Mesenchymal stem cell (in vitro differentiated cells and primary cell): ENCODE measurements at regions not wholly inside any gene's neighbourhood (a gene's known extent, or its start where the extent isn't known, plus 50 kb on each side); places are given as distances from the start of the nearest gene placed in this dataset.

Source experiments
- DNase-seq: peaks from one replicate; pipeline ENCODE4 v3.0.0-alpha.2; 2013
- H2AFZ ChIP-seq: one replicate; pipeline ENCODE4 v1.6.1; 2013; ENCODE audit warnings: low read depth, mild to moderate bottlenecking, control low read depth, inconsistent platforms, low read length, moderate library complexity
- H2AK5ac ChIP-seq: 2 replicates; pipeline ENCODE4 v1.6.1; 2013; ENCODE audit warnings: low read length, moderate library complexity, mild to moderate bottlenecking, inconsistent platforms; ENCODE audit not compliant: severe bottlenecking
- H2BK120ac ChIP-seq: one replicate; pipeline ENCODE4 v1.6.1; 2013; ENCODE audit warnings: low read depth, mild to moderate bottlenecking, inconsistent platforms, low read length, moderate library complexity
- H2BK12ac ChIP-seq, 2 experiments: one replicate each; pipeline ENCODE4 v1.6.1; 2013; ENCODE audit warnings: inconsistent platforms in 2 of 2, low read length in 2 of 2, mild to moderate bottlenecking in 2 of 2, moderate library complexity in 2 of 2, control low read depth in 1 of 2
- H2BK15ac ChIP-seq: one replicate; pipeline ENCODE4 v1.6.1; 2013; ENCODE audit warnings: mild to moderate bottlenecking, low read depth, inconsistent platforms; ENCODE audit not compliant: poor library complexity, severe bottlenecking
- H2BK5ac ChIP-seq: 2 replicates; pipeline ENCODE4 v1.6.1; 2013; ENCODE audit warnings: low read depth, mild to moderate bottlenecking, low read length, control low read depth, inconsistent platforms; ENCODE audit not compliant: poor library complexity, severe bottlenecking
- H3K14ac ChIP-seq, 2 experiments: one replicate each; pipeline ENCODE4 v1.6.1; 2013; ENCODE audit warnings: inconsistent platforms in 2 of 2, low read length in 2 of 2, control low read depth in 1 of 2, mild to moderate bottlenecking in 1 of 2, moderate library complexity in 1 of 2
- H3K18ac ChIP-seq, 2 experiments: one replicate each; pipeline ENCODE4 v1.6.1; 2013; ENCODE audit warnings: inconsistent platforms in 2 of 2, low read length in 2 of 2, control low read depth in 1 of 2, low read depth in 1 of 2, mild to moderate bottlenecking in 1 of 2
- H3K23ac ChIP-seq, 2 experiments: one replicate each; pipeline ENCODE4 v1.6.1; 2013; ENCODE audit warnings: inconsistent platforms in 2 of 2, low read length in 2 of 2, mild to moderate bottlenecking in 2 of 2, moderate library complexity in 2 of 2, control low read depth in 1 of 2
- H3K27ac ChIP-seq: 2 replicates; pipeline ENCODE4 v1.5.1; 2013; ENCODE audit warnings: mild to moderate bottlenecking, moderate library complexity, low read length, control low read depth, inconsistent platforms; ENCODE audit not compliant: poor library complexity, severe bottlenecking
- H3K27me3 ChIP-seq, 2 experiments: 2 replicates each; pipeline versions ENCODE4 v1.6.1 to v1.7.0; 2013; ENCODE audit warnings: low read length in 2 of 2, mild to moderate bottlenecking in 2 of 2, moderate library complexity in 2 of 2, control low read depth in 1 of 2, inconsistent platforms in 1 of 2; ENCODE audit not compliant: control insufficient read depth in 1 of 2, insufficient read depth in 1 of 2
- H3K36me3 ChIP-seq, 2 experiments: 2 replicates each; pipeline versions ENCODE4 v1.6.1 to v1.7.0; 2013; ENCODE audit warnings: low read length in 2 of 2, control low read depth in 1 of 2, inconsistent platforms in 1 of 2, low read depth in 1 of 2, mild to moderate bottlenecking in 1 of 2; ENCODE audit not compliant: insufficient read depth in 2 of 2, control insufficient read depth in 1 of 2
- H3K4ac ChIP-seq, 2 experiments: one replicate each; pipeline ENCODE4 v1.6.1; 2013; ENCODE audit warnings: inconsistent platforms in 2 of 2, low read length in 2 of 2, mild to moderate bottlenecking in 2 of 2, moderate library complexity in 2 of 2, control low read depth in 1 of 2, low read depth in 1 of 2
- H3K4me1 ChIP-seq: 2 replicates; pipeline ENCODE4 v1.6.1; 2013; ENCODE audit warnings: low read depth, low read length, control low read depth; ENCODE audit not compliant: control insufficient read depth, insufficient read depth
- H3K4me2 ChIP-seq: 2 replicates; pipeline ENCODE4 v1.6.1; 2013; ENCODE audit warnings: low read length, mild to moderate bottlenecking, inconsistent platforms; ENCODE audit not compliant: poor library complexity, severe bottlenecking
- H3K4me3 ChIP-seq, 2 experiments: 2 replicates each; pipeline versions ENCODE4 v1.5.1 to v1.7.0; 2013; ENCODE audit warnings: low read length in 2 of 2, mild to moderate bottlenecking in 2 of 2, control low read depth in 1 of 2, low read depth in 1 of 2; ENCODE audit not compliant: insufficient read depth in 1 of 2
- H3K79me1 ChIP-seq: replicated peaks from 2 replicates; pipeline ENCODE4 v1.6.1; 2013; ENCODE audit warnings: mild to moderate bottlenecking, control low read depth, low read length, inconsistent platforms; ENCODE audit not compliant: poor library complexity, severe bottlenecking
- H3K9ac ChIP-seq: 2 replicates; pipeline ENCODE4 v1.7.0; 2013; ENCODE audit warnings: mild to moderate bottlenecking, low read length, moderate library complexity
- H3K9me3 ChIP-seq: 2 replicates; pipeline ENCODE4 v1.7.0; 2013; ENCODE audit warnings: mild to moderate bottlenecking, low read length; ENCODE audit not compliant: control insufficient read depth
- H4K8ac ChIP-seq: one replicate; pipeline ENCODE4 v1.6.1; 2013; ENCODE audit warnings: inconsistent platforms, mild to moderate bottlenecking, low read length, moderate library complexity
- H4K91ac ChIP-seq: one replicate; pipeline ENCODE4 v1.6.1; 2013; ENCODE audit warnings: mild to moderate bottlenecking, low read length, inconsistent platforms
- WGBS: methylation state at CpG from one replicate; pipeline ENCODE4 v1.1.7; 2013; ENCODE audit warnings: mixed read lengths; 5-methylcytosine and 5-hydroxymethylcytosine counted together

DNA sequence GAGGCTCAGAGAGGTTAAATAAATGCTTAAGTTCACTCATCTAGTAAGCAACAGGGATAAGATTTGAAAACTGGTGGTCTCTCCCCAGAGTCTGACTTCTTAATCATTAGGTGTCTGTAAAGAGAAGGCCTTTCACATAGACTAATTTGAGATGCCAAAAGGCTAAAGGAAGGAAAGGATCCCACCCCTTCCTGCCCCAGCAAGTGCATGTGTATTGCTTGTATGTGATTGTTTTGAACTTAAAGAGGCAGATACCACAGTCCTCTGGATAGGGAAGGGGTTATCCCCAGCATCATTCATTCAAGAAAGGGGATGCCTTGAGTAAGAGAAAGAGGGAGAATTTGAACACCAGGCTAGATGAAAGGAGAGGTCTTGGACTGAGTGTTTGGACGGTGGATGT, 192.0 kb downstream of the OGFRL1 start:
- no peaks in the 10 kb centered on the region for H3K36me3 ChIP-seq
- WGBS, result no CpG with 5 or more reads among the region's 1 CpG

GRCh38 chr6:71481011-71481410, 192.4 kb downstream of the OGFRL1 start:
- Histone ChIP-seq H3K36me3 (no peaks in the 10 kb centered on the region), H3K9ac (no peak overlapping the region), H3K4ac (no peak overlapping the region), H4K8ac (no peak overlapping the region), H3K27ac (no peak overlapping the region), H3K18ac (peak overlapping the region in 1 of 2 experiments; percentile 5), H2BK120ac (no peak overlapping the region), H3K23ac (no peak overlapping the region), H2BK15ac (peak overlapping the region; percentile 17), H2BK12ac (peak overlapping the region; percentile 3 to 65), H3K4me3 (peak overlapping the region in 1 of 2 experiments; percentile 27), H2AK5ac (no peak overlapping the region), H3K14ac (no peak overlapping the region), H3K27me3 (no peaks in the 10 kb centered on the region), H4K91ac (no peak overlapping the region), H2BK5ac (no peak overlapping the region), H3K79me1 (peaks cover 2% of the 10 kb centered on the region), H3K4me1 (peaks cover 3% of the 10 kb centered on the region), H3K4me2 (no peak overlapping the region), H3K9me3 (no peaks in the 10 kb centered on the region), H2AFZ (no peak overlapping the region)
- 100% methylated on average over 1 of the region's 1 CpG for WGBS
- no peak for DNase-seq

More for the DNA sequence above, 192.0 kb downstream of the OGFRL1 start:
- Histone ChIP-seq H2BK5ac (no peak overlapping the region), H4K8ac (no peak overlapping the region), H2BK120ac (no peak overlapping the region), H3K4me3 (peak overlapping the region in 1 of 2 experiments; percentile 27), H3K79me1 (peaks cover 2% of the 10 kb centered on the region), H3K9me3 (no peaks in the 10 kb centered on the region), H2BK12ac (peak overlapping the region; percentile 3 to 65), H3K14ac (no peak overlapping the region), H2AFZ (no peak overlapping the region), H2BK15ac (peak overlapping the region; percentile 17), H3K27me3 (no peaks in the 10 kb centered on the region), H2AK5ac (peak overlapping the region; percentile 65), H3K18ac (peak overlapping the region; percentile 5 to 7), H3K4ac (peak overlapping the region in 1 of 2 experiments; percentile 84), H3K27ac (no peak overlapping the region), H3K23ac (no peak overlapping the region), H3K4me1 (peaks cover 3% of the 10 kb centered on the region), H3K9ac (no peak overlapping the region), H3K4me2 (no peak overlapping the region), H4K91ac (peak overlapping the region; percentile 43)
- DNase-seq, result no peak

DNA sequence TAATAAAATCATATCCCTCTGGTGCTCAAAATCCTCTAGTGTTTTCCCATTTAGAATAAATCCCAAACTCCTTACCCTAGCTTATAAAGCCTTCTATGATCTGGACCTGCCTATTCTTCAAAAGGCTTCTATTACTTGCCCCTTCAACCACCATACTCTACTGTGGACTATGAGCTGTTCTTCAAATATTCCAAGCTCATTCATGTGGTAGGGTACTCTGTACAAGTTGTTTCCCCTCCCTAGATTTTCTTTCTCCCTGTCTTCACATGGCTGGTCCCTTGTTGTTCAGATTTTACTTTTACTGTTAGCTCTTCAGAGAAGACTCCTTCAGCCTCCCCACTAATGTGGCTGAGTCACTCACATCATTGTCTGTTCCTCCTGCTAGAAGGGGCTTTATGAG, 193.2 kb downstream of the OGFRL1 start:
- no peak overlapping the region for H3K23ac ChIP-seq
- H4K91ac ChIP-seq, result no peak overlapping the region
- H3K4me1 ChIP-seq, result peaks cover 3% of the 10 kb centered on the region
- no peak overlapping the region for H3K14ac ChIP-seq
- no peak overlapping the region for H2AK5ac ChIP-seq
- H3K4me3 ChIP-seq, result no peak overlapping the region
- H3K4ac ChIP-seq, result no peak overlapping the region
- no peaks in the 10 kb centered on the region for H3K27me3 ChIP-seq
- no peak overlapping the region for H2BK12ac ChIP-seq
- no peak overlapping the region for H2AFZ ChIP-seq
- no peak overlapping the region for H2BK5ac ChIP-seq
- peaks cover 2% of the 10 kb centered on the region for H3K79me1 ChIP-seq
- no peak overlapping the region for H3K4me2 ChIP-seq
- H3K9ac ChIP-seq, result no peak overlapping the region
- peak overlapping the region in 1 of 2 experiments; percentile 11 for H3K18ac ChIP-seq
- H2BK15ac ChIP-seq, result no peak overlapping the region
- no peaks in the 10 kb centered on the region for H3K36me3 ChIP-seq
- H3K27ac ChIP-seq, result no peak overlapping the region
- no peaks in the 10 kb centered on the region for H3K9me3 ChIP-seq
- H2BK120ac ChIP-seq, result no peak overlapping the region
- no peak overlapping the region for H4K8ac ChIP-seq
- no peak for DNase-seq

DNA sequence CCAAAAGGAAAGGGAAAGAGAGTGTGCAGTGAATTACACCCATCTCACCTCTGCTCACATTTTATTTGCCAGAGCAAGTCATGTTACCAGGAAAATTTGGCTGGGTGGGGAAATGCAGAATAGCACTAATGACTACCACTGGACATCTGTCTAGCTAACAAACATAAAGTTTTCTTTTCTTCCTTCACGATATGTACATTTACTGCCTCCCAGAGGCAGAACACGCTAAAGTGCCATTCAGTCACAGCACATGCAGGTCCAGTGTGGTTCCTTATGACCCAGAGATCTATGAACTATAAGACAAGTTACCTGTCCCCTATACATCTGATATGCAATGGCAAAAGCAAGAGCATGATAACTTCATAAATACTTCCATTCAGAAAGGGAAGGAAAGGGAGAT, 194.1 kb downstream of the OGFRL1 start:
- Histone ChIP-seq H2BK5ac (no peak overlapping the region), H2BK15ac (peak overlapping the region; percentile 9), H2BK120ac (no peak overlapping the region), H3K9ac (no peak overlapping the region), H3K23ac (no peak overlapping the region), H4K91ac (no peak overlapping the region), H3K9me3 (no peaks in the 10 kb centered on the region), H2AFZ (no peak overlapping the region), H3K4me1 (no peaks in the 10 kb centered on the region), H2BK12ac (peak overlapping the region; percentile 51 to 90), H3K27ac (no peak overlapping the region), H3K79me1 (no peaks in the 10 kb centered on the region), H3K4ac (no peak overlapping the region), H3K4me2 (no peak overlapping the region), H4K8ac (no peak overlapping the region), H3K4me3 (no peak overlapping the region), H3K18ac (no peak overlapping the region), H2AK5ac (peak overlapping the region; percentile 70), H3K36me3 (no peaks in the 10 kb centered on the region), H3K14ac (no peak overlapping the region), H3K27me3 (no peaks in the 10 kb centered on the region)
- no peak for DNase-seq
- WGBS, result 83% methylated on average over 2 of the region's 2 CpGs
